WTC11 (cell line): ENCODE measurements at regions not wholly inside any gene's neighbourhood (a gene's known extent, or its start where the extent isn't known, plus 50 kb on each side); places are given as distances from the start of the nearest gene placed in this dataset.

Experiments
- AR ChIP-seq: fragments of 250-450 bp; sonication (Bioruptor Pico); IDR thresholded peaks from 2 replicates; pipeline ENCODE4 v1.9.0; 2021; ENCODE audit warnings: mild to moderate bottlenecking
- CBFB ChIP-seq: sonication (generic); formaldehyde crosslinking; IDR thresholded peaks from 2 replicates; pipeline ENCODE4 v1.8.1; 2022; ENCODE audit warnings: mild to moderate bottlenecking, low read depth, missing genetic modification reagents
- CREB1 ChIP-seq: sonication (generic); formaldehyde crosslinking; IDR thresholded peaks from 2 replicates; pipeline ENCODE4 v1.8.0; 2023; ENCODE audit warnings: mild to moderate bottlenecking, missing genetic modification reagents
- ETV6 ChIP-seq: sonication (generic); formaldehyde crosslinking; IDR thresholded peaks from 2 replicates; pipeline ENCODE4 v1.8.1; 2022; ENCODE audit warnings: mild to moderate bottlenecking, missing genetic modification reagents
- FOXK1 ChIP-seq: sonication (generic); formaldehyde crosslinking; IDR thresholded peaks from 2 replicates; pipeline ENCODE4 v1.8.0; 2022; ENCODE audit warnings: mild to moderate bottlenecking, moderate library complexity, missing genetic modification reagents
- IRF1 ChIP-seq: sonication (generic); formaldehyde crosslinking; IDR thresholded peaks from 2 replicates; pipeline ENCODE4 v1.8.0; 2023; ENCODE audit warnings: missing genetic modification reagents
- MAX ChIP-seq: sonication (generic); formaldehyde crosslinking; IDR thresholded peaks from 2 replicates; pipeline ENCODE4 v1.8.0; 2022; ENCODE audit warnings: mild to moderate bottlenecking, missing genetic modification reagents
- MYBL2 ChIP-seq: sonication (generic); formaldehyde crosslinking; IDR thresholded peaks from 2 replicates; pipeline ENCODE4 v1.8.1; 2023; ENCODE audit warnings: mild to moderate bottlenecking, moderate library complexity, missing genetic modification reagents
- TEAD1 ChIP-seq: sonication (generic); formaldehyde crosslinking; IDR thresholded peaks from 2 replicates; pipeline ENCODE4 v1.8.0; 2022; ENCODE audit warnings: mild to moderate bottlenecking, missing genetic modification reagents
- TF ChIP-seq, protein P1 (sequence below): fragments of 200-600 bp; IDR thresholded peaks from 2 replicates; pipeline ENCODE4 v1.8.0; 2022; ENCODE audit warnings: antibody characterized with exemption
- TF ChIP-seq, protein P2 (sequence below): sonication (generic); formaldehyde crosslinking; conservative IDR thresholded peaks from 2 replicates; pipeline ENCODE4 v1.8.1; 2022; ENCODE audit warnings: mild to moderate bottlenecking, missing genetic modification reagents
- TF ChIP-seq, protein P3 (sequence below): sonication (generic); formaldehyde crosslinking; IDR thresholded peaks from 2 replicates; pipeline ENCODE4 v1.8.0; 2022; ENCODE audit warnings: mild to moderate bottlenecking, missing genetic modification reagents
- TF ChIP-seq, protein P4 (sequence below): sonication (generic); formaldehyde crosslinking; IDR thresholded peaks from 2 replicates; pipeline ENCODE4 v1.8.1; 2022; ENCODE audit warnings: low read depth, missing genetic modification reagents, borderline replicate concordance
- TF ChIP-seq, protein P5 (sequence below): sonication (generic); formaldehyde crosslinking; IDR thresholded peaks from 2 replicates; pipeline ENCODE4 v1.8.1; 2023; ENCODE audit warnings: mild to moderate bottlenecking, moderate library complexity, missing genetic modification reagents

DNA sequence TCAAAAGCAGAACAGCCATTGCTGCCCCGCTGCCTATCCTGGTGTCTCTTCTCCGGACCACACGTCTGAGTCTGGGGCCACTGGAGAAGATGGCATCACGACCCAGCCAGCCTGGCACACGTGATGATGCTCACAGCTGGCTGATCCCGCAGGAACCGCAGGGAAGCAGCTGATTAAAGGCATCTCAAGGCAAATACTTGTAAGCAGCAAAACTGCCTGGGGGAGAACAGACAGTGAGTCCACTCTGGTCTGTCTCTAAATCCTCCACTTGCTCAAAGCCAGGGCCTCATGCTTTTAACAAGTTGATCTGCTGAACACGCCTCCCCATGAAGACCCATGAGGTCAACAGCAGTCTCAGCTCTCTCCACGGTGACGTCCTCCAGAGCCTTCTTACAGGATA, 108.6 kb downstream of the BRD1 start:
- TF ChIP-seq, protein P1, sequence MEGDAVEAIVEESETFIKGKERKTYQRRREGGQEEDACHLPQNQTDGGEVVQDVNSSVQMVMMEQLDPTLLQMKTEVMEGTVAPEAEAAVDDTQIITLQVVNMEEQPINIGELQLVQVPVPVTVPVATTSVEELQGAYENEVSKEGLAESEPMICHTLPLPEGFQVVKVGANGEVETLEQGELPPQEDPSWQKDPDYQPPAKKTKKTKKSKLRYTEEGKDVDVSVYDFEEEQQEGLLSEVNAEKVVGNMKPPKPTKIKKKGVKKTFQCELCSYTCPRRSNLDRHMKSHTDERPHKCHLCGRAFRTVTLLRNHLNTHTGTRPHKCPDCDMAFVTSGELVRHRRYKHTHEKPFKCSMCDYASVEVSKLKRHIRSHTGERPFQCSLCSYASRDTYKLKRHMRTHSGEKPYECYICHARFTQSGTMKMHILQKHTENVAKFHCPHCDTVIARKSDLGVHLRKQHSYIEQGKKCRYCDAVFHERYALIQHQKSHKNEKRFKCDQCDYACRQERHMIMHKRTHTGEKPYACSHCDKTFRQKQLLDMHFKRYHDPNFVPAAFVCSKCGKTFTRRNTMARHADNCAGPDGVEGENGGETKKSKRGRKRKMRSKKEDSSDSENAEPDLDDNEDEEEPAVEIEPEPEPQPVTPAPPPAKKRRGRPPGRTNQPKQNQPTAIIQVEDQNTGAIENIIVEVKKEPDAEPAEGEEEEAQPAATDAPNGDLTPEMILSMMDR, result no peak
- TF ChIP-seq, protein P2, sequence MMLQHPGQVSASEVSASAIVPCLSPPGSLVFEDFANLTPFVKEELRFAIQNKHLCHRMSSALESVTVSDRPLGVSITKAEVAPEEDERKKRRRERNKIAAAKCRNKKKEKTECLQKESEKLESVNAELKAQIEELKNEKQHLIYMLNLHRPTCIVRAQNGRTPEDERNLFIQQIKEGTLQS (CRISPR knock-in tag), result no peak
- TF ChIP-seq MAX (CRISPR knock-in tag), result no peak
- TF ChIP-seq AR, result no peak
- TF ChIP-seq TEAD1 (CRISPR knock-in tag), result no peak
- TF ChIP-seq, protein P3, sequence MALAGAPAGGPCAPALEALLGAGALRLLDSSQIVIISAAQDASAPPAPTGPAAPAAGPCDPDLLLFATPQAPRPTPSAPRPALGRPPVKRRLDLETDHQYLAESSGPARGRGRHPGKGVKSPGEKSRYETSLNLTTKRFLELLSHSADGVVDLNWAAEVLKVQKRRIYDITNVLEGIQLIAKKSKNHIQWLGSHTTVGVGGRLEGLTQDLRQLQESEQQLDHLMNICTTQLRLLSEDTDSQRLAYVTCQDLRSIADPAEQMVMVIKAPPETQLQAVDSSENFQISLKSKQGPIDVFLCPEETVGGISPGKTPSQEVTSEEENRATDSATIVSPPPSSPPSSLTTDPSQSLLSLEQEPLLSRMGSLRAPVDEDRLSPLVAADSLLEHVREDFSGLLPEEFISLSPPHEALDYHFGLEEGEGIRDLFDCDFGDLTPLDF (CRISPR knock-in tag), result no peak
- TF ChIP-seq, protein P4, sequence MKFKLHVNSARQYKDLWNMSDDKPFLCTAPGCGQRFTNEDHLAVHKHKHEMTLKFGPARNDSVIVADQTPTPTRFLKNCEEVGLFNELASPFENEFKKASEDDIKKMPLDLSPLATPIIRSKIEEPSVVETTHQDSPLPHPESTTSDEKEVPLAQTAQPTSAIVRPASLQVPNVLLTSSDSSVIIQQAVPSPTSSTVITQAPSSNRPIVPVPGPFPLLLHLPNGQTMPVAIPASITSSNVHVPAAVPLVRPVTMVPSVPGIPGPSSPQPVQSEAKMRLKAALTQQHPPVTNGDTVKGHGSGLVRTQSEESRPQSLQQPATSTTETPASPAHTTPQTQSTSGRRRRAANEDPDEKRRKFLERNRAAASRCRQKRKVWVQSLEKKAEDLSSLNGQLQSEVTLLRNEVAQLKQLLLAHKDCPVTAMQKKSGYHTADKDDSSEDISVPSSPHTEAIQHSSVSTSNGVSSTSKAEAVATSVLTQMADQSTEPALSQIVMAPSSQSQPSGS, result no peak
- TF ChIP-seq CREB1 (CRISPR knock-in tag), result no peak
- TF ChIP-seq IRF1 (CRISPR knock-in tag), result no peak
- TF ChIP-seq MYBL2 (CRISPR knock-in tag), result no peak
- TF ChIP-seq CBFB (CRISPR knock-in tag), result no peak
- no peak for TF ChIP-seq ETV6 (CRISPR knock-in tag)
- TF ChIP-seq, protein P5, sequence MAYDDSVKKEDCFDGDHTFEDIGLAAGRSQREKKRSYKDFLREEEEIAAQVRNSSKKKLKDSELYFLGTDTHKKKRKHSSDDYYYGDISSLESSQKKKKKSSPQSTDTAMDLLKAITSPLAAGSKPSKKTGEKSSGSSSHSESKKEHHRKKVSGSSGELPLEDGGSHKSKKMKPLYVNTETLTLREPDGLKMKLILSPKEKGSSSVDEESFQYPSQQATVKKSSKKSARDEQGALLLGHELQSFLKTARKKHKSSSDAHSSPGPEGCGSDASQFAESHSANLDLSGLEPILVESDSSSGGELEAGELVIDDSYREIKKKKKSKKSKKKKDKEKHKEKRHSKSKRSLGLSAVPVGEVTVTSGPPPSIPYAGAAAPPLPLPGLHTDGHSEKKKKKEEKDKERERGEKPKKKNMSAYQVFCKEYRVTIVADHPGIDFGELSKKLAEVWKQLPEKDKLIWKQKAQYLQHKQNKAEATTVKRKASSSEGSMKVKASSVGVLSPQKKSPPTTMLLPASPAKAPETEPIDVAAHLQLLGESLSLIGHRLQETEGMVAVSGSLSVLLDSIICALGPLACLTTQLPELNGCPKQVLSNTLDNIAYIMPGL (CRISPR knock-in tag), result no peak
- TF ChIP-seq FOXK1, result no peak
